Panc1 (cell line): ENCODE measurements at regions not wholly inside any gene's neighbourhood (a gene's known extent, or its start where the extent isn't known, plus 50 kb on each side); places are given as distances from the start of the nearest gene placed in this dataset.

ENCODE experiments used
- POLR2AphosphoS5 ChIP-seq: IDR thresholded peaks from 2 replicates; pipeline ENCODE4 v1.6.1; 2012; ENCODE audit warnings: mild to moderate bottlenecking, low read depth, low read length, moderate library complexity
- TF ChIP-seq, protein P1 (sequence below): fragments of 450-650 bp; IDR thresholded peaks from 2 replicates; pipeline ENCODE4 v1.5.1; 2017; ENCODE audit warnings: mild to moderate bottlenecking

GRCh38 chr2:11068079-11068741 is 87.1 kb upstream of the SLC66A3 start:
- TF ChIP-seq, protein P1, sequence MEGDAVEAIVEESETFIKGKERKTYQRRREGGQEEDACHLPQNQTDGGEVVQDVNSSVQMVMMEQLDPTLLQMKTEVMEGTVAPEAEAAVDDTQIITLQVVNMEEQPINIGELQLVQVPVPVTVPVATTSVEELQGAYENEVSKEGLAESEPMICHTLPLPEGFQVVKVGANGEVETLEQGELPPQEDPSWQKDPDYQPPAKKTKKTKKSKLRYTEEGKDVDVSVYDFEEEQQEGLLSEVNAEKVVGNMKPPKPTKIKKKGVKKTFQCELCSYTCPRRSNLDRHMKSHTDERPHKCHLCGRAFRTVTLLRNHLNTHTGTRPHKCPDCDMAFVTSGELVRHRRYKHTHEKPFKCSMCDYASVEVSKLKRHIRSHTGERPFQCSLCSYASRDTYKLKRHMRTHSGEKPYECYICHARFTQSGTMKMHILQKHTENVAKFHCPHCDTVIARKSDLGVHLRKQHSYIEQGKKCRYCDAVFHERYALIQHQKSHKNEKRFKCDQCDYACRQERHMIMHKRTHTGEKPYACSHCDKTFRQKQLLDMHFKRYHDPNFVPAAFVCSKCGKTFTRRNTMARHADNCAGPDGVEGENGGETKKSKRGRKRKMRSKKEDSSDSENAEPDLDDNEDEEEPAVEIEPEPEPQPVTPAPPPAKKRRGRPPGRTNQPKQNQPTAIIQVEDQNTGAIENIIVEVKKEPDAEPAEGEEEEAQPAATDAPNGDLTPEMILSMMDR = no peak
- no peak for TF ChIP-seq POLR2AphosphoS5
